IMR-90 (cell line): ENCODE measurements at regions not wholly inside any gene's neighbourhood (a gene's known extent, or its start where the extent isn't known, plus 50 kb on each side); places are given as distances from the start of the nearest gene placed in this dataset.

Experiments
- CEBPB ChIP-seq: IDR thresholded peaks from 2 replicates; pipeline ENCODE4 v1.6.1; 2012; ENCODE audit warnings: low read depth, low read length, improper control_type of control experiment
- CTCF ChIP-seq: conservative IDR thresholded peaks from 2 replicates; pipeline ENCODE4 v1.5.1; 2012; ENCODE audit warnings: mild to moderate bottlenecking, low read depth, low read length, improper control_type of control experiment
- MAZ ChIP-seq: IDR thresholded peaks from 2 replicates; pipeline ENCODE4 v1.6.1; 2012; ENCODE audit warnings: low read depth, mild to moderate bottlenecking, low read length, improper control_type of control experiment, moderate library complexity, borderline replicate concordance
- POLR2A ChIP-seq: IDR thresholded peaks from 2 replicates; pipeline ENCODE4 v1.6.1; 2012; ENCODE audit warnings: mild to moderate bottlenecking, low read depth, low read length
- RCOR1 ChIP-seq: IDR thresholded peaks from 2 replicates; pipeline ENCODE4 v1.6.1; 2012; ENCODE audit warnings: mild to moderate bottlenecking, low read length, improper control_type of control experiment; ENCODE audit not compliant: insufficient replicate concordance
- RFX5 ChIP-seq: IDR thresholded peaks from 2 replicates; pipeline ENCODE4 v1.8.0; 2012; ENCODE audit warnings: low read depth, mild to moderate bottlenecking, low read length, moderate library complexity
- TF ChIP-seq, protein P1 (sequence below): fragments of 150-350 bp; IDR thresholded peaks from 2 replicates; pipeline ENCODE4 v1.6.1; 2016; ENCODE audit warnings: low read depth, mild to moderate bottlenecking, low read length, moderate library complexity, borderline replicate concordance

DNA sequence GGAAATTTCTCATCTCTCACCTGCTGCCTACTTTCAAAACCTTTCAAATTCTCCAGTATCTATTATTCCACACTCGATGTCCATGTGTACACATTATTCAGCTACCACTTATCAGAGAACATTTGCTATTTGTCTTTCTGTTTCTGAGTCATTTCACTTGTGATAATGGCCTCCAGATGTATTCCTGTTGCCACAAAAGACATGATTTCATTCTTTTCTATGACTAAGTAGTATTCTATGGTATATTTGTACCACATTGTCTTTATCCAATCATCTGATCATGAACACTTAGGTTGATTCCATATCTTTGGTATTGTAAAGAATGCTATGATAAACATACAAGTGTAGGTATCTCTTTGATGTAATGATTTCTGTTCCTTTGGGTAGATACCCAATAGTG lies 310.1 kb upstream of the SPOCK3 start:
- TF ChIP-seq CTCF (no peak), CEBPB (no peak), RFX5 (no peak), POLR2A (no peak), RCOR1 (no peak), MAZ (no peak)
- TF ChIP-seq, protein P1, sequence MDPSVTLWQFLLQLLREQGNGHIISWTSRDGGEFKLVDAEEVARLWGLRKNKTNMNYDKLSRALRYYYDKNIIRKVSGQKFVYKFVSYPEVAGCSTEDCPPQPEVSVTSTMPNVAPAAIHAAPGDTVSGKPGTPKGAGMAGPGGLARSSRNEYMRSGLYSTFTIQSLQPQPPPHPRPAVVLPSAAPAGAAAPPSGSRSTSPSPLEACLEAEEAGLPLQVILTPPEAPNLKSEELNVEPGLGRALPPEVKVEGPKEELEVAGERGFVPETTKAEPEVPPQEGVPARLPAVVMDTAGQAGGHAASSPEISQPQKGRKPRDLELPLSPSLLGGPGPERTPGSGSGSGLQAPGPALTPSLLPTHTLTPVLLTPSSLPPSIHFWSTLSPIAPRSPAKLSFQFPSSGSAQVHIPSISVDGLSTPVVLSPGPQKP: no peak
